Astrocyte of the hippocampus (primary cell): ENCODE measurements at regions not wholly inside any gene's neighbourhood (a gene's known extent, or its start where the extent isn't known, plus 50 kb on each side); places are given as distances from the start of the nearest gene placed in this dataset.

Experiments used
- DNase-seq: peaks from one replicate; pipeline ENCODE4 v3.0.0; 2011; ENCODE audit warnings: low read depth, low spot score

DNA sequence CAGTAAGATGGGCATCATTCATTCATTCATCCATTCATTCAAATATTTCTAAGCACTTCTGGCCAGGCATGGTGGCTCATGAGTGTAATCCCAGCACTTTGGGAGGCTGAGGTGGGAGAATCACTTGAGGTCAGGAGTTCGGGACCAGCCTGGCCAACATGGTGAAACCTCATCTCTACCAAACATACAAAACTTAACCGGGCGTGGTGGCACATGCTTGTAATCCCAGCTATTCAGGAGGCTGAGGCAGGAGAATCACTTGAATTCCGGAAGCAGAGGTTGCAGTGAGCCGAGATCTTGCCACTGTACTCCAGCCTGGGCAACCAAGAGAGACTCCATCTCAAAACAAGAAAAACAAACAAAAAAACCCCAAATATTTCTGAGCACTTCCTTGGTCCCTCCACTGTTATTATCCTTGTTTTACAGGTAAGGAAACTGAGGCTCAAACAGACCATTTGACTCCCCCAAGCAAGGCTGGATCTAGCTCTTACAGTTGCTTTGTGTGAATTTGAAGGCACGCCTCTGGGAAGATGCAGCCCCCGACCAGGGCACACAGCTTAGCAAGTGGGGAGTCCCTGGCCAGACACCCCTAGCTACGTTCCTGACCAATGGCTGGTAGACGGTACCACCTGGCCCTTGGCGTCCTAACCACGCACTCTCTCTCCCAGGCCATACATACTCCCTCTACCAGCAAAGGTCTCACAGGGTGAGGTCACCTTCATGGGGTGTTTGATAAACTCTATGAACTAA is 50.6 kb upstream of the ODC1 start:
- DNase-seq, result no peak
